HG03571 (cell line): ENCODE measurements at regions not wholly inside any gene's neighbourhood (a gene's known extent, or its start where the extent isn't known, plus 50 kb on each side); places are given as distances from the start of the nearest gene placed in this dataset.

Experiments used
- ATAC-seq: cut with Tn5 transposase; IDR thresholded peaks from one replicate; pipeline ENCODE4 v1.9.1; 2021; ENCODE audit not compliant: unreplicated experiment

DNA sequence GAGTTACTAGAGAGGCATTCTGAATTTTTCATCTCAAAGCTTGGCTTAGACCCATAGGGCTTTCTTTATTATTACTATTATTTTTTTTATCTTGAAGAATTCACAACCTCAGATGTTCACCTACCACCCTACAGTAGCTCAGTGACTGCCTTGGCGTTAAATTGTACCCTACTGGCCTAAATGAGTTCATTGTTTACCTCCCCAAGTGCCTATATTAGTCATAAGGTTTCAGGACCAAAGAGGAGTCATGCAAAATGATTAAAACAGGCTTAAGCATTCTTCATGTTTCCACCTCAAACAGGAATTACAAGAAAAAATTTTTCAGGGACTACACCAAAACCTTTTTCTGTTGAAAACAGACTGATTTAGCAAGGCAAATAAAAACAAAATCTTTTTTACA, 751.5 kb downstream of the SQOR start:
- ATAC-seq: no peak

DNA sequence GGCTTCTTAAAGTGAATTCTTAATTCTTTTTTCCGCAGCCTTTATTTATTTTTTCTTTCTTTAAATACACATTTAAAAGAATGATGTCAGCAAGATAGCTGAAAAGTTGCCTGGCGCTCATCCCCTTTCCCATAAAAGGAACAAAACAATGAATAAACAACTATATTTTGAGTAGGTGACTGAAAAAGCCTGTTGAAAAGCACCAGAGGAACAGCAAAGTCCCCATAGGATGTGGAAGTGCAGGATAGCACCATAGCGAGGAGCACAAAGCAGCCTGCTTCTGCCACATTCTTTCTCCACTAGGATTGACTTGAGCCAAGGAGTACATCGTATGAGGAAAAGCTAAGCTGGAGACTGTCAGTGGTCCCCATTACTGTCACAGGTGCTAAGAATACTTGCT, 754.9 kb downstream of the SQOR start:
- ATAC-seq: no peak

DNA sequence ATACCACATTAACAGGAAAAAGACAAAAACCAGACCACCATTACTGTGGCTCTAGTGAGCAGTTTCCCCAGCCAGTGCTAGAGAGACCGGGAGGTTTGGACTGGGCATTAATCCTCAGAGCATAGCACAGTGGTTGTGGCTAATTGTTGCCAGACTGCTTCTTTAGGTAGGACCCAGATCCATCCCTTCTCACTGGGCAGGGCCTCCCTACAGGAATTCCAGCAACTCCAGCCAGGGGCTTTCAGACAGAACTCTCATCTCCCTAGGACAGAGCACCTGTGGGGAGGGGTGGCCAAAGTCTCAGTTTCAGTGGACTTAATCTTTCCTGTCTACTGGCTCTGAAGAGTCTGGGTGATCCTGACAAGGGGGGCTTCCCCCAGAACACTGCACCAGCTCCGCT, 759.6 kb downstream of the SQOR start:
- ATAC-seq: no peak

DNA sequence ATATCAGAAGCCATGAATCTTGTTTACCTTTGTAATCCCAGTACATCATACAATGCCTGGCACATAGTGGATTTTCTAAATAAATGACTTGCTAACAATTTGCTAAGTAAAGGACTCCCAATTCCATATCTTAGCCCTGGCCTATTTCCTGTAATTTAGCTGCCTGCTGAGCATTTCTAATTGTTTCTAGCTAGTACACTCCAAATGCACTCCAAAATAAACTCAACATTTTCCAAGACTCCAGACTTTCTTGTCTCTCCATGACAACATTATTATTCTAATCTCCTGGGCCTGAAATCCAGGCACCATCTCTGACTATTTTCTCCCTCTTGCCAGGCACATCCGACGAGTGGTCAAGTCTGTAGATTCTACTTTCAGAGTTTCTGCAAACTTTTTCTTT, 773.5 kb downstream of the SQOR start:
- no peak for ATAC-seq

DNA sequence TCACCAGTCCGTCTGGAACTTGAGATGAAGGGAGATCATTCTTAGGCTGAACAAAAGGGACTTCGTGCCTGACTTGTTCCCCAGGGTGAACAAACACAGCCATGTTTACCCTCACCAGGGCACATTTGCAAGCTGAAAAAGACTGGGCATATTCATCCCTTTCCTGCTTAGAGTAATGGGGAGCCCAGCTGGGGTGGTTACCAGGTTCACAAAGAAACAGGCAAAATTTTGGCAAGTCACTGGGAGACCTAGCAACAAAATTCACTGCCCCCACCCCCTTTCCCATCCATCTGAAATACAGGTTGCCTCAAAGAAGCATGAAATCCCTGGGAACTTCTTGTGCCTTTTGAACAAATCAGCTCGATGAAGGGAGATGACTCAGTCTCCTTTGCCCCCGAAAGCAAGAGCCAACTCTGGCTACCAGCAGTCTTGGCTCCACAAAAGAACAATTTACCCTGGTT, 775.0 kb downstream of the SQOR start:
- ATAC-seq: no peak

DNA sequence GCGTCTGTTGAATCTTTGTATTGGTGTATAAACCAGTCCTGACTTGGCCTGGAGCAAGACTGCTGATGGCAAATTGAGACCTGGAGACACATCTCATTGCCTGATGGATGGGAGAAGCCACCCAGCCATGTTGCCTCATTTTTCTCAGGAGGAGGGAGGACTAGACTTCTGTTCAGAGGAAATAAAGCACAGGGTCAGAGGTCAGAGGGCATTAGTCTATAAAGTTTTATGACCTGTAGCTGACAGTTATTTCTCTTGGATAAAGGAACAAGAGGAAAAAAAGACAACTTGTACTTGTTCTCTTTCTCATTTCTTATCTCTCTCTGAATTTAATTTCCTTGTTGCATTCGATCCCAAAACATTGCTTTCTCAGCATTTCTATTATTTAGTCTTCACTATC, 775.9 kb downstream of the SQOR start:
- no peak for ATAC-seq

DNA sequence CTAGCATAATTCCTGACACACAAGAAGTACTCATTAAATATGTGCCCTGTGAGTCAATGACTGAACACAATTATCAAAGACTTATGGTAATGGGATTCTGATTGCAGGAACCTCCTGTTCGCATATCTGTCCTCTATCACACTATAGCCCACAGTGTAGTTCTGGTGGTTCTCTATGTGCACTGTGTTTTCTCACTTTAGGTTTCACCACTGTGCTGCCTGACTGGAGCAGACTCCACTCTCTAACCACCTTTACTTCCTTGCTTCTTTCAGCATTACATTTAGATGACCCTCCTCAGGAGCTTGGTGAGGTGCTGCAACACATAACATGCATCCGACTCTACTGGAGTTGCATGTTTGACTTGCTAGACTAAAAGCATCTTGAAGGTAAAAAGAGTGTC, 777.1 kb downstream of the SQOR start:
- no peak for ATAC-seq

DNA sequence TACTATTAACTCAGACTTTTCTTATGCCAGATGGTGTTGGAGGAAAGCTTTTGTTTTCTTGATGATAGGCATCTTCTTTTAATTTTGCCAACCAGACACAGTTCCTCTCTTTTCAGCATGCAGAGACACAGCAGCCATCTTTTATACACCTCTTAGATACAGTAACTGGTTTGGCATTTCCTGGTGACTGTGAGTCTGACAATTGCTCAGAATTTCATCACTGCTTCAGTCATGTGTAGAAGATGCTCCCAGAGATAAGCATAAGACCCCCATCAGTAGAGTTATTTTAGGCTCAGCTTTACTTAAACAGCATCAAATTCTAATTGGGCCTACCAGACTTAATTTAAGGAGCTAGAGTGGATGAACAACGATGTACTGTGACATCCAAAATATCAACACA, 779.0 kb downstream of the SQOR start:
- no peak for ATAC-seq

DNA sequence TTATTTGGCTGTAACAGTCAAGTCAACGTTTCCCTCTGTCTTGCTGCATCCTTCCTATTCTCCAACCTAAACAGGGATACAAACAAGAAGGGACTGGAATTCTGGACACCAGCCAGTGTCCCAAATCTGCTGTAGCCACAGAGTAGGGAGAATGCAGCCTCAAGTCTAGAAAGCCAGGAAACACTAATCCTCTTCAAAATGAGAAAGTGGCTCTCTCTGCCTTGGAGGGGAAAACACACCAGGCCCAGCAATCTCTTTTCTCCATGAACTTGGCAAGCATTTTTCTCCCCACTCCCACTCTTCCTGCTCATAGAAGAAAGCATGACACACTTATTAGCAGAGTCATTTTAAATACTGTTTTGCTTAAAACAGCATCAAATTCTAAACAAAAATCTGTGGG, 781.7 kb downstream of the SQOR start:
- no peak for ATAC-seq

DNA sequence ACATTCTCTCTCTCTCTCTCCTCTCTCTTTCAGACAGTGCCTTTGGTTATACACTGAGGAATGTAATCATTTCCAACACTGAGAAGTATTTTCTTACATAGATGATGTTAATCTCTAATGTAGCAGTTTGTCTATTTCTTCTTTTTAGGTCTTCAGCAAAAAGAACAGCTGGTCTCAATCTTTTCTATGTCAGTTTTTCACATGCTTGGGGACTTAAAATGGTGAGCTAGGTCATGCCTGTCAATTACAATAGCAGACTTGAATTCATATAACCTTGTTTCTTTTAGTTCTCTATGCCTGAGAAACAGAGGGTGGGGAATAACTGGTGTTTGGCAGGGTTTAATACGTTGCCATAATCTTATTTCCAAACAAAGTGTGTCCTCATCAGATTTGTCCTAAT, 786.2 kb downstream of the SQOR start:
- no peak for ATAC-seq

DNA sequence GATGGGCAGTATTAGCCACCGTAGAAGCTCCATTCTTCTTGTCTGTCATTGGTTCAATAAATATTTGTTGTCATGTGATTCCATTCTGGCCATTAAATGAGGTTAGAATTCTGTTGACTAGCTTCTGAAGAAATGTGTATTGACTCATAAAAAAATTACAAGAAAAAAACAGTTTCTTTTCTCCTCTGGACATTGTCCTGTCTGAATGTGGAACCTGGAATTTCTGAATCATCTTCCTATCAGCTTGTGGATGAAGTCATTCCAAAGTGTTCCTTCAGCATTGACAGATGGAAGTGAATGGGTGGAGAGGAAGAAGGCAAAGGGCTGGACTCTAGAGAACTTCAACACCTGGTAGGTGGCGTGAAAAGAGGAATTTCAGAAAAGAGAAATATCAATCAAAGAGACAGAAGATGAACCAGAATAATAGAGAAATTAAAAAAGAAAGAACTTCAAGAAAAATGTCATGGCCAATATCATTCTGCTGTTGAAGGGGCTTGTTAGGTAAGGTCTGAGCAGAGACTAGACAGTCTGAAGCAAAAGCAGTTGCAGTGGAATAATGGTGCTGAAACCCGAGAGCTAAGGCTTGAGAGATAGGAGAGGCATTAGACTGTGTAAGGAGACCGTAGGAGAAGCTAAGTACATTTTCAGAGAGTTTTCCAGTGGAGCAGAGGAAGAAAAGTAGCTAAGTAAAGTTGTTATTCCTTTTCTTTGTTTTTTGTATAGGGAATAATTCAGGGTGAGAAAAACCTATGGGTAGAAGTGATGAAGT, 806.6 kb downstream of the SQOR start:
- no peak for ATAC-seq

DNA sequence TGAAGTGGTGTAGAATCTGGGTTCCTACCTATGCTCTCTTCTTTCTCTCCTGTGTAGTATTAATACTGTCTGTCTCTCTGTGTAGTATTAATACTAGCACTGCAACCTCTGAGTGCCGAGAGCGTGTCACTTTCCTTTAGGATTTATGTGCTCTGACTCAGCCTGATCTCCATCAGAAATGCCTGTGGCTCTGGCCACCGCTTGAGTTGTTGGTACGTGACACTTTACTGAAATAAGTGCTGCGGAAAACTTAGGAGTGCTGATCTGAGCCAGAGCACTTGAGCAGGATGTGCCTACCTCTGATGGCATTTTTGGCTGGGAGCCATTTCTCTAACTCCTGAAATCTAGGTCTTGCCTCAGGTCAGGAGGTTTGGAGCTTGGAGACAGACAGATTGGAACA, 807.4 kb downstream of the SQOR start:
- no peak for ATAC-seq

DNA sequence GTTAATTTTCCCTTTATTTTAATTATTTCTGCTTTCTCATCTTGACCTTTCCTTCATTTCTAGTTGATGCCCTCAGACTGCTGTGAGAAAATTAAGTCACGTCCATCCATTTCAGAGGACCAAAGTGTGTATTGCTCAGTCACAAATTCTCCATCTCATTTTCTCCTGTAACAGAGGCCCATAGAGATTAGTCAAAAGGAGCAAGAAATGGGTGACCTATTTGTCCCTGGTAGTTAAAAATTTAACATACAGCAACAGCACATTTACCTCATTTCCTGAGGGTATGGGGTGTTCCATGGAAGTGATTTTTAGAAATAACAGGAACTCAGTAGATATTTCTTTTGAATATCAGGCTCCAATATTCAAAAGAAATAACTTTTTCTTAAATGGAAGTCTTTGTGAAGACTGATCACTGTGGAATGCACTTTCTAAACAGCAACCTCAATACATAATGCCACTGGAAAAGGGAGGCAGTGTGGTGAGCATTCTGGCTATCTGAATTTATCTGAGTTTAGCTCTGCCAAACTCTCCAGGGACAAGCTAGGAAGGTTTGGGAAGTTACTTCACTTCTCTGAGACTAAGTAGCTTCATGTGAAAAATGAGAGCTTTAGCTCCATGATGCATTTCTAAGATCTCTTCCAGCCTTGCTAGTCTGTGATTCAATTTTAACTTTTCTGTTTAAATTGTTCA, 808.2 kb downstream of the SQOR start:
- ATAC-seq: no peak

DNA sequence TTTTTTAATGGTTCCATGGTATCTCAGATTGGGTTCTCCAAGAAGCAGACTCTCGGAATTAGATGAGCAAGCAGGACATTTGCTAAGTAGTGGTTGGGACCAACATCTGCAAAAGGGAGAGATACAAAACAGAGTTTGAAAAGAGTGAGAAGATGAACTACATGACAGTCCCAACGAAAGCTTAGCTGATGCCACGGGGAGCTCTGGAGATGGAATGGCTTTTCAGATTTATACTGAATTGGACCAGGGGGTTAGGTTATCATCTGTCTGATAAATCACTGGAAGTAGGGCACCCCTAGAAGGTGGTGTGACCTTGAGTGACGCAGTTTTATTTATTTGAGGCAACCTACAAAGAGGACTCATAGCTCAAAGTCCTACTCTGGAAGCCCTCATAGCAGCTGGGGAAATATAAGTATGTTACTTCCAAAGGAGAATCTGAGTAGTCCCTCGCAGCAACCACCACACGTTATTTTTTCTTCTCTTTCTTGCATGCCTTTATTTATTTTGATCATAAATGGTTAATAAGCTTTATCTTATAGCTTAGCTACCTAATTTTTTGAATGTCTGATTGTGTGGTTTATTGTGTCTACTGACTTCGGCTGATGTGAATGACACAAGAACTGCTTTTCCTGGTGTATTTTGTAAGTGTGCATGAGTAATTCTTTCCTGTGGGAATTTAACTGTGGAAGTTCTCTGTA, 815.4 kb downstream of the SQOR start:
- no peak for ATAC-seq

DNA sequence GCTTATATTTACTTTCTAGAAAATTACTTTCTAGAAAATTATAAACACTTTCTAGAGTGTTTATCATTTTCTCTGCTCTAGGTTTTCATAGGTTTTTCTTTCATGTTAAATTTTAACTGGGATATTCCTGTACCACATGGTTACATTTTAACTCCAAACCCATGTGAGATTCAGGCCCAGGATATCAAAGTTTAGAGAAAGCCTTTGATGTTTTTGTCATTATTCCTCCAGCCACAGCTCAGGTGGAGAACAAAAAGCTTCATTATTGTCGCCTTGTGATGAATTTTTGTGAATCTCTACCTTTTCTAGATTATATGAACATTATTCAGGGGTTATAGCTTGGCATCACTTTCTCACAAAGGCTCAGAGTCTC, 816.0 kb downstream of the SQOR start:
- no peak for ATAC-seq

DNA sequence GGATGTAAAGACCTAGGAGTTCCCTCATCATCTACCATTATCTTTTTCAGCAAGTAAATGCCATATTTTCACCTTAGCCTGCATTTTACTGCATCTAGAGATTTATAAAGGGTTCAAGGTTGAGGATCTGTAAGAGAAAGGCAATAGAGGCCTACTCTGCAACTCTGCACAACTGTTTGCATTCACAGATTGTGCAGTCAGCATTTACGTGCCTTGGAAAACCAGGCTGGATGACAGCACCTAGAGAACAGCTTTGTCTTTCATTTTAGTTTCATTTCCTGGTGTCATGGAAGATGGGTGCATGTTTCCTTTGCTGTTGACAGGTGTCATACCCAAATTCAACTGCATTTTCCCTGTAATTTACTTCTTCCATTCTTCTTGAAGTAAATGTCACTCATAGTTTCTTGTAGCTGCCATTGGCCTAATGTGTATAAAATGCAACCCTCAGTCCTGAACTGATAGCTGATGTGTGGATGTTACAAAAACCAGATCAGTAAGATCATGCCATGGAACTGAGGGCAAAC, 817.5 kb downstream of the SQOR start:
- ATAC-seq: no peak

DNA sequence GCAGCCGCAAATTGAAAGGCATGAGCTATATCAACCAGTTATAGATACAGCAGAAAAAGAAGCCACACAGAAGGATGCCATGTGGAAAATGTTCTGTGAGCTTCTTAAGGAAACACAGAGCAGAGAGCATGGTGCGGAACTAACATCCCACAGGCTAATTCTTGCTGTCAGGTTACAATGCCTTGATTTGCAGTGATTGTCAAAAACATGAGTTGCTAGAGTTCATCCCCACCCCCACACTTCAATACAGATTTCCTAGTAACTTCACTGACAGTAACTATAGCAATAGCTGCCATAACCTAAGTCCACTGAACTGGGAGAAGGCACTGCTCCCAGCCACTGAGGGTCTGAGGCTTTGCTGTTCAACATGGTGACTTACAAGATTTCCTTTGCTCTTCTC, 821.6 kb downstream of the SQOR start:
- no peak for ATAC-seq

DNA sequence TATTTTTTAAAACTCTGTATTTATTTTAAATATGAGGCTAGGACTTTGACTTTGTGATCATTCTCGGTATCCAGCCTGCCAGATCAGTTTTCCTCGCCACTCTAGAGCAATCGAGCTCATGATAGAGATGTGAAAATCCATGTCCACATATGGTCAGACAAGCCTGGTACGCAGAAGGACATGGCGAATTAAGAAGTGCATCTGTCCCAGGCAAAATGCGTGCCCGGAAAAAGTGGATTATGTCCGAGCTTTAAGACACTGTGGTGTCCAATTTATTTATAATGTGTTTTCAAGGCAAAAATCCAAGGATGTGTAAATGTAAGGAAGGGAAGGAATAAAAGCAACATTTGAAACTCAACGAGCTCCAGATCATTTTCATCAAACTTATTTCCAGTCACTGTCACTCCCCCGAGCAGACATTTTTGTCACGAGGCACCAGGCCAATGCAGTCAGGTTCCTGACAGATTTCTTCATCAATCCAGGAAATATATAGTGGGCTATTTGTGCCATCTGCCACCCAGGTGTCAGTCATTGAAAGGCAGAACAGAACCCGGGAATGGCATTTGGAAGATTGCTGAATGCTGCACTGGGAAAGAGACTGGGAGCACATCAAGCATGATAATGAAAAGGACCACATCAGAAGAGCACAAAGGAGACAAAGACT, 825.7 kb downstream of the SQOR start:
- ATAC-seq: no peak

DNA sequence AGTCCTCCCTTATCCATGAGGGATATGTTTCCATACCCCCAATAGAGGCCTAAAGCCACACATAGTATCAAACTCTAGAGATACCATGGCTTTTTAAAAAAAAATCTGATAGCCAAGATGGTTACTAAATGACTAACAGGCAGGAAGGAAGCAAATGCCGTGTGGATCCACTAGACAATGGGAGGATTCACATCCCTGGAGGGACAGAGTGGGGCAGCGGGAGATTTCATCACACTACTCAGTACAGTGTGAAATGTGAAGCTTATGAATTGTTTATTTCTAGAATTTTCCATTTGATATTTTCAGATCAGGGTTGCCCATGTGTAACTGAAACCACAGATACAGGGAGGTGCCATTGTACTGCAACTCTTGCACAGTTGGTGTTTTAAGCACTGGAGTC, 826.6 kb downstream of the SQOR start:
- ATAC-seq: no peak

DNA sequence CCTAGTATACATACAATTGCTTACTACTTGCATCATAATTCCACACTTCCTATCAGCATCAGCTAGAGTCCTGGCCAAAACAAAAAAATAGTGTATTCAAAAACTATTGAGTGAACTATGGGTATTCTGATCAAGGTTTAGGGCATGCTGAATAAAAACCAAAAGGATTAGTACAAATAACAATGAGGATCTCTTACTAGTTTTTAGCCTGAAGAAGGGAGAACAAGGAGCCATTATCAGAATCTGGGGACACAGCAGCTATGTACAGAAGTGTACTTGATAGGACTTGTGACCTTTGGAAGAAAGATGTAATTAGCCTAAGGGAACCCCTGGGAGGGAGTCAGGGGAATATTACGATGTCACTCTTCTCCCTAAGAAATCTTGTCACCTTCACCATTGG, 832.2 kb downstream of the SQOR start:
- ATAC-seq: no peak

DNA sequence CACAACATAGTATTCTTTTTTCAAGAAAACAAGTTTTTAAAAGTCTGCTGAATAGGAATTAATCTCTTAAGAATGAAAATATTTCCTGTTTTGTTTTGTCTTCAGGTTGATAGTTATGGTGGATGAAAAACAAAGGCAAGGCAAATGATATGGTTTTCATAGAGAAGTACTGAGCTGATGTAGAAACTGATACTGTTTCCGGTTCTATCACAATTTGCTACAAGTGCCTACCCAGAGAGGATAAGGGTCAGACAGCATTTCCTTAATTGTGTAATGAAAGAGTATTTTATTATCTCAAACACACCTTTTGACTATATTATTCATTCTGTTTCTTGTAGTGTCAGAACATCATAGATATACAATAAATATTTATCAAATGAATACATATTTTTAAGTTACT, 836.3 kb downstream of the SQOR start:
- ATAC-seq: no peak
